GM18499 (cell line): ENCODE measurements at regions not wholly inside any gene's neighbourhood (a gene's known extent, or its start where the extent isn't known, plus 50 kb on each side); places are given as distances from the start of the nearest gene placed in this dataset.
A peak's percentile ranks its signal among the peaks of the same experiment; 100 is the strongest.

Experiments used
- ATAC-seq: cut with Tn5 transposase; IDR thresholded peaks from one replicate; pipeline ENCODE4 v1.9.1; 2021; ENCODE audit warnings: moderate number of reproducible peaks; ENCODE audit not compliant: insufficient read depth, unreplicated experiment

DNA sequence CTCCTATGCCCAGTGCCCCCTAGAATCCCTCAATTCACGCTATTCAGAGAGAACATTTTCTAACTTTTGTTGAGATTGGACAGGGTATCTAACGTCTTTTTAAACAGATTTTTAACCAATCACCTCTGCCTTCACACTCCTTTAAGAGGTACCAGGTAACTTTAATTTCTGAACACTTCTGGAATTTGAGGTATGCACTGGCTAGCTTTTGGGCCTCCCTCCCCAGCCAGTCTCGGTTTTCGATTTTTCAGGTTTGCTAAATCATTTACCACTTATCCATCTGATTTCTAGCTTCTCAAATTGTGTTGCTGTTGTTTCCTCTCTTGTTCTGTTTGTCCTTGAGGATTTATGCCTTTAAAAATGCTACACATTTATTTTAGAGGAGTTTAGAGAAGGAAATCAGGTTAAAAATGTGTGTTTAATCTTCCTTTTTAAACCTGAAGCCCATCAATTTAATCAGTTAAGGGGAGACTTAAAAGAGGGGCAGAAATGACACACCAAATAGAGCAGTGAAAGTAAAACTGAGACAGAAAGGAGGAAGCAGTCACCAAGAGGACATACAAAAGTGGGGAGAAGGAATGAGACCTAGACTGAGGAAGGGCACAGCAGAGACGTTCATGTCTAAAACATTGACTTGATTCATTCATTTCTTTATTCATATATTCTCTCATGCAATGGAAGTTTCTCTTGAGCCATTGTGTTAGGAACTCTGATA, 139.6 kb upstream of the HTR2A start:
- ATAC-seq = peak; percentile 97

- no peak for ATAC-seq
These were observed 136.4 kb upstream of the HTR2A start for GRCh38 chr13:47033216-47033615.

DNA sequence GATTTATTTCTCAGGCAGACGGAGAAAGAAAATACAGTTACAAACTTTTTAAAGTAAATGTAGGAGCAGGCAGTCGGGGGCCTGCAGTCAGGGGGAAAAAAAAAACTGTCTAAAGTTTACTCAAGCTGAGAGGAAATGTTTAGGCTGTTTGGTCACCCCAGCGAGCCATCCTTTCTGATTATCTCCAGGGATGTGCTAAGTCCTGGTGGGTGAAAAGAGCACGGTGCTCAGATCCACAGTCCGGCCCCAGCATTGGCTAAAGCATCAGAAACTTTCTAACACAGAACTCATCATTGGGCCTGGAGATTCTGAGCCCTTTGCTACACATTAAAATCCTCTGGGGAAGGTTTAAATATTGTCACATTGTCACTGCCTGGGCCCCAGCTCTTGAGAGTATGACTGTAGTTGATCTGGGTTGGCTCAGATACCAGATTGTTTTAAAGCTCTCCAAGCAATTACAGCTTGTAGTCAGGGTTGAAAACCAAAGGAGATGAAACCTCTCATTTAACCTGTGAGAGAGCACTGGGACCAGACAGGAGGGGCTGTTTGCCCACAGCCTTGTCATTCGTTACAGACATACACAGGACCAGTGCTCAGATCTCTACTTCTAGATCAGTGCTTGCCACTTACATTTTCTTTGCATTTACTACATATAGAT, 131.1 kb upstream of the HTR2A start:
- no peak for ATAC-seq

DNA sequence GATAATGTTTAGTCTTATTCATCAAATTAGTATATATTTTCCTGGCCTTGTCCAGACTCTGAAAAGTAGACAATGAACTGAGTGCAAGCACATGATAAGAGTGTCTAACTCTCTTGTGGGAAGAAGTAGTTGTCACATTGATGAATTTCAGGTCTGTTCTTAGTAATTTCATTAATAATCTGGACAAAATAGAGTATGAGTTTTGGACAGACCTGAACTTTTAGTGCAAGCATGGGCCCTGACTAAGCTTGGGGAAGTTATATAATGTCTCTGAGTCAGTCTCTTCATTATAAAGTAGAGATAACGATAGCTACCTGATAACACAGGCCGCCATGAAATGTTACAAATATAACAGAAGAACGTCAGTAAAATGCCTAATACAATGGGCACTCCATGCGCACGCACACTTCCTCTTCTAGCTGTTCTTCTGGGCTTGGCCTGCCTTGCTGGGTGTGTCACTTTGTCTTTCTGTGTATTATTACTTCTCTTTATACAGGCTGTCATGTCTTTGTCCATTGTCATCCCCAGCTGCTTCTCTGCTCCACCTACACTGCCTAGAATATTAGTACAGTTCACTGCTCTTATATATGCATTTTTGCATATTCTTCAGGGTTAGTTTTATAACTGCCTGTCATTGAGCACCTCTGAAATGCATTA, 129.1 kb upstream of the HTR2A start:
- no peak for ATAC-seq

DNA sequence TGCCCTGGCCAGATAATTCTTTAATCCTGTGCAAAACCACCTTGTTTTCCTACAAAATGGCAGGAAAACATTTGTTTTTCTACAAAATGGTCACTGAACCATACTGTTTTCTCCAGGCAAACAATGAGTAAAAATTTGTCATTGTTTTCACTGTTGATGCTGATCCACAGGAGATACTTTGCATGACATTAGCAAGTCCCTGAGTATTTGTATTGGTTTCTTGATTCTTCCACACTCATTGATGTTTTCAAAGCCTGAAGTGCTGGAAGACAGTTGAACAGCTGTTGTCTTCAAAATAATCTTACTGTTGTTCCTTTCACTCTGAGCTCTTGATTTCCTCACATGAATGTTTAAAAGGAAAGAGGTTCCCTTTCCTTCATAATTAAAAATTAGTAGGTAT, 123.1 kb upstream of the HTR2A start:
- no peak for ATAC-seq

GRCh38 chr13:47017476-47017875, 120.6 kb upstream of the HTR2A start:
- no peak for ATAC-seq

DNA sequence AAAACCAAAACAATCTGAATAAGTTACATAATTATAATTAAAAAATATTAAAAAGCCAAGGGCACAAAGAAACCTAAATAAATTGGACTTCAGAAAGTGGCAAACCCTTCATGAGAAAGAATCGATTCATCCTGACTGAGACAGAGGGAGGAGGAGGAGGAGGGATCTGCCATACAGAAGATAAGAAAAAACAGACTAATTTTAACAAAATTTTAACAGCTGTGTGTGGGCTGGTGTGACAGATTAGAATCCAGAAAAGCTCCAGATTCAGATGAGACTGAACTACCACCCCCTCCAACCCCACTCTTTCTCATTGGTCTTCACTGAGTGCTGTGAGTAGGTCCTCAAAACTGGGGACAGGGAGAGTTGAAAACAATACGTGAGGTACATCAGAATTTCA, 111.5 kb upstream of the HTR2A start:
- no peak for ATAC-seq

DNA sequence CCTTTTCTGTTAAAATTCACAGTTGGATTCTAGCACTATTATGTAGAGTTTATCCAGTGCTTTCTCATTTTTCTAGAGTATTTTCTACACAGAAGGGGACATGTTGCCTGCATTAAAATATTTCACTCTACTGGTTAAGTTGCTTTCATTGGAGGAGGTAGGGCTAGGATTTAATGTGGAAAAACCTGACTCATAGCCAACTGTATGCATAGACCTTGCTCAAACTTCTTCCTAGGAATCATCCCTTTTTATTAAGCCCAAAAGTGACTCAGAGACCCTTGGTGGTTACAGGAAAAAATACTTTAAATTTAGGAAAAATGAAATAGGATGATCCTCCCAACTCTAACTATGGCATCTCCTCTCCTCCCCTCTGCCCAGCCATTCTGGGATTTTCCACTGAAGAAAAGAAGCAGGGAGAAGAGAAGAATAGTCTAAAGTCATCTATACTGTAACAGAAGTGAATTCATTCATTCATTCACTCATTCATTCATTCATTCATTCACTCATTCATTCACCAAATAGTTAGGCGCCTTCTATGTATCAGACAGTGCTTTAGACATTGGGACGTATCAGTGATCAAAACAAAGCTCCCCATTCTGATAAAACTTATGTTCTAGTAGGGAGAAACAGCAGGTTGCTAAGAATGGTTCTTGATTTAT, 109.0 kb upstream of the HTR2A start:
- no peak for ATAC-seq

GRCh38 chr13:47004540-47004939, 107.7 kb upstream of the HTR2A start:
- no peak for ATAC-seq

GRCh38 chr13:47004027-47004426, 107.2 kb upstream of the HTR2A start:
- ATAC-seq = no peak

DNA sequence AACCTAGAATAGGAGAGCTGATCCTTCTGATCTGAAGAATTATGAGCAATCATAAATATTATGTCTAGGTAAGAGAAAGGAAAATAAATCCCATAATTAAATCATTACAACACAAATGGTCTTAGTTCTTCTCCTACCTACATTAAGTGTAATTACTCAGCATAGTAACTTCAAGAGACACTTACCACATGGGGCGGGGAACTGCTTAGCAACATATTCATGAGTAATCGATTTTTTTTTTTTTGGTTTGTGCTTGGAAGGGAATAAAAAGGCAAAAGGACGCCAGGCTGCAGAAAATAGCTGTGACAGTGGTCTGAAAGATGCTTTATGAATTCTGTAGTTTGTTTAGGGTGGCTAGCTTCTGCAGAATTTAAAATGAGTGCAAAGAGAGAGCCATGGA, 103.3 kb upstream of the HTR2A start:
- ATAC-seq = no peak

GRCh38 chr13:46996316-46997030, 99.6 kb upstream of the HTR2A start:
- peak; percentile 22 for ATAC-seq

- peak; percentile 91 for ATAC-seq
These were observed 99.0 kb upstream of the HTR2A start for GRCh38 chr13:46995874-46996273.

- no peak for ATAC-seq
These were observed 97.6 kb upstream of the HTR2A start for GRCh38 chr13:46994492-46994891.

DNA sequence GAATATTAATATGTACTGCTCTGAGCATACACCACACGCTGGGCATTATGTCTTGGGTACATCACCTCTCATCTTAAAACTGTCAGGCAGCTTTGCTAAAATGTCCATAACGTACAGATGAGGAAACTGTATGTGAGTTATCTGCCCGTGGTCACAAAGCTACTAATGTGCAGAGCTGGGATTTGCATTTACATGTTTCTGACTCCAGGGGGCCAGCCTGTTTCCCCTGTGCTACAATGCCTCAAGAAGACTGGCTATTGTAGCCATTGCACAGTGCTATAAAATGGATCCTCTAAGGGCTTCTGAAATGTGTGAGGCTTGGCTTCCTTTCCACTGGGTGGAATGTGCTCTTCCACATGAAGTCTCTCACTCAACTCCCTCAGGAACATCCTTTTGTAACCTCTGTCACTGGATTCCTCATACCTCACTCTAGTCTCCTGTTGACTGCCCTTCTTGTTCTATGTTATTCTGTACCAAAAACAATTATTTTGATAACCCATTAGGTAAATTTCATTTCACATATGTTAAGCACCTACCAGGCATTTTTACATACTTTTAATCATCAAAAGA, 95.6 kb upstream of the HTR2A start:
- ATAC-seq = no peak

DNA sequence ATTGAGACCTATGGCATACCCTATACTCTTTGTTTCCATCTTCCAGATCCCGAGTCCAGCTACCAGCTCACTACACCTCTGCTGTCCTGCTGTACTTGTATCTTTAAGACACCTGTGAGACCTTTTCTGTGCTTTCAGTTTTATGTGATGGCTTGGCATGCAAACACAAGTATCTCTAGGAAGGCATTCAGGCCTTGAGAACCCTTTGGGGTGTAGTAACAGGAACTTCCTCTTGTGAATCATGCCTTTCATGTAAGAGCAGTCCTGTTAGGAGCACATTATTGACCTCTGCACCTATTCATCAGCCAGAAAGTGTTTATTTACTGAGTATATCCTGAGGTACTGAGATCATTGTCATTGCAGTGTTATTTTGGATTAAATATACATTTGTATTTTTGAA, 87.0 kb upstream of the HTR2A start:
- ATAC-seq = peak; percentile 65

GRCh38 chr13:46982856-46983582, 86.2 kb upstream of the HTR2A start:
- peak; percentile 92 for ATAC-seq

DNA sequence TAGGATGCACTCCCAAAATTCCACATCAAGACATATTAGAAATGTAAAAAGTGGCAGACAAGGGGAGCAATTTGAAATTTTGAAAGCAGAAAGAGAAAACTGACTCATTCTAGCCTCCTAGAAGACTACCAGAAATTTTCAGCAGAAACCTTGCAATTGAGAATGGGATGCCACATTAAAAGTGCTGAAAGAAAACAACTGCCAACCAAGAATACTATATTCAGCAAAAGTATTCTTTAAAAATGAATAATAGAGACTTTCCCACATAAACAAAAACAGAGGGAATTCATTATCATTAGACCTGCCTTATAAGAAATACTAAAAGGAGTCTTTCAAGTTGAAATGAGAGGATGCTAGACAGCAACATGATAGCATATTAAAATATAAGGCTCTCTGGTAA, 78.3 kb upstream of the HTR2A start:
- ATAC-seq = no peak

DNA sequence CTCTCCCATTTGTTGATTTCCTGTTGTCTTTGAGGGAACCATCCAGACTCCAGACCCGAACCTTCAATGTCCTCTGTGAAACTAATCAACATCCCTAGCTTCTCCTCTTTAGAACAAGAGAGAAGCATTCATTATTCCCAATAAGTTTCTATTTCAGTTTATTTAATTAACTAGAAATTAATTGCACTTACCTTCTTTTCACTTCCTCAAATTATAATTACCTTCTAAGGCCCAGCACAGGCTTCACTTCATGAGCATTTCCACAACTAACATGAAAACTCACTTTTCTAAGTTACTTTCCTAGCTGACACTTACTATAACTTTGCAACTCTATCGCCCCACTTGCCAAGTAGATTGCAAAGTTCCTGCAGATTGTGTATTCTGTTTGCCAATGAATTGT, 71.6 kb upstream of the HTR2A start:
- ATAC-seq = no peak
